T-cell (primary cell): ENCODE measurements at regions not wholly inside any gene's neighbourhood (a gene's known extent, or its start where the extent isn't known, plus 50 kb on each side); places are given as distances from the start of the nearest gene placed in this dataset.

Experiments
- ATAC-seq, 4 experiments: fragments of 200-7000 bp in 3 of 4; fragments of 150-1000 bp in 1 of 4; cut with Tn5 transposase; replicated peaks in 1 of 4; 1 replicate in 3 of 4; 2 replicates in 1 of 4; pipeline ENCODE4 v1.10.0; 2021; ENCODE audit warnings: moderate library complexity in 3 of 4, mild to moderate bottlenecking in 2 of 4, moderate number of reproducible peaks in 1 of 4
- CTCF ChIA-PET, 2 donors: fragments of 300-600 bp; sonication (Branson Sonifier 250); formaldehyde crosslinking; loops; one replicate each; lab custom pipeline; 2022; ENCODE audit warnings: antibody characterized with exemption in 2 of 2; lab: Charles Lee
- POLR2A ChIA-PET, 2 donors: fragments of 300-600 bp; sonication (Branson Sonifier 250); formaldehyde crosslinking; loops; one replicate each; lab custom pipeline; 2022; ENCODE audit warnings: antibody characterized with exemption in 2 of 2; lab: Charles Lee
- DNase-seq, 35 experiments: peaks; one replicate each; pipeline versions ENCODE4 v3.0.0 to v3.0.0-alpha.2; 2013 to 2023
- H3K27ac ChIP-seq: one replicate; pipeline ENCODE4 v1.5.1; 2013; ENCODE audit warnings: low read length
- H3K27me3 ChIP-seq, 2 experiments: replicated peaks in 1 of 2; 1 replicate in 1 of 2; 2 replicates in 1 of 2; pipeline versions ENCODE4 v1.6.1 to v1.7.0; 2013; ENCODE audit warnings: low read length in 1 of 2, mixed read lengths in 1 of 2; ENCODE audit not compliant: control insufficient read depth in 2 of 2, insufficient read depth in 2 of 2; ENCODE audit errors: extremely low read depth in 1 of 2
- H3K36me3 ChIP-seq, 2 donors: 1 replicate in 1 of 2; 2 replicates in 1 of 2; pipeline versions ENCODE4 v1.6.1 to v1.7.0; 2013; ENCODE audit warnings: low read length in 1 of 2; ENCODE audit not compliant: control insufficient read depth in 2 of 2, insufficient read depth in 1 of 2; ENCODE audit errors: extremely low read depth in 1 of 2
- H3K4me1 ChIP-seq, 2 experiments: 1 replicate in 1 of 2; 2 replicates in 1 of 2; pipeline versions ENCODE4 v1.6.1 to v1.7.0; 2013; ENCODE audit warnings: low read length in 2 of 2, mixed read lengths in 1 of 2; ENCODE audit not compliant: insufficient read depth in 2 of 2, control insufficient read depth in 1 of 2; ENCODE audit errors: extremely low read depth in 1 of 2
- H3K4me3 ChIP-seq, 2 donors: 1 replicate in 1 of 2; 2 replicates in 1 of 2; pipeline versions ENCODE4 v1.5.1 to v1.7.0; 2013; ENCODE audit warnings: mild to moderate bottlenecking in 2 of 2, low read length in 1 of 2, moderate library complexity in 1 of 2; ENCODE audit not compliant: control insufficient read depth in 1 of 2; ENCODE audit errors: extremely low read depth in 1 of 2
- H3K9me3 ChIP-seq: 2 replicates; pipeline ENCODE4 v1.7.0; 2013
- H3K27ac Mint-ChIP-seq, 2 donors: one replicate each; pipeline ENCODE4 v1.8.0; 2020 to 2021; ENCODE audit warnings: mild to moderate bottlenecking in 2 of 2, mixed read lengths in 2 of 2
- H3K27me3 Mint-ChIP-seq, 2 donors: one replicate each; pipeline ENCODE4 v1.8.0; 2021 to 2022; ENCODE audit warnings: mixed read lengths in 2 of 2
- H3K36me3 Mint-ChIP-seq: one replicate; pipeline ENCODE4 v1.8.0; 2021; ENCODE audit warnings: mixed read lengths
- H3K4me1 Mint-ChIP-seq, 3 donors: one replicate each; pipeline ENCODE4 v1.8.0; 2020 to 2022; ENCODE audit warnings: mixed read lengths in 3 of 3, mild to moderate bottlenecking in 1 of 3
- H3K4me3 Mint-ChIP-seq, 3 donors: one replicate each; pipeline ENCODE4 v1.8.0; 2020 to 2022; ENCODE audit warnings: mild to moderate bottlenecking in 3 of 3, mixed read lengths in 3 of 3, moderate library complexity in 3 of 3
- H3K9me3 Mint-ChIP-seq, 3 donors: one replicate each; pipeline ENCODE4 v1.8.0; 2020 to 2022; ENCODE audit warnings: mixed read lengths in 3 of 3
- WGBS: methylation state at CpG from one replicate; pipeline ENCODE4 v1.1.5; 2013; ENCODE audit warnings: missing lambda C conversion rate; ENCODE audit not compliant: insufficient coverage; 5-methylcytosine and 5-hydroxymethylcytosine counted together

GRCh38 chr1:214801191-214801590 lies 198.2 kb downstream of the CENPF start:
- peaks cover 0 to 5% of the 10 kb centered on the region in 2 donors for H3K27me3 Mint-ChIP-seq
- no peaks in the 10 kb centered on the region for H3K4me1 Mint-ChIP-seq
- H3K4me3 ChIP-seq, result no peak overlapping the region
- no peak overlapping the region for H3K27ac ChIP-seq
- no peaks in the 10 kb centered on the region for H3K36me3 ChIP-seq
- H3K27ac Mint-ChIP-seq, result no peak overlapping the region
- peaks cover 0 to 5% (median 2%) of the 10 kb centered on the region in 3 donors for H3K9me3 Mint-ChIP-seq
- H3K4me3 Mint-ChIP-seq, result no peak overlapping the region
- no peaks in the 10 kb centered on the region for H3K36me3 Mint-ChIP-seq
- no peaks in the 10 kb centered on the region for H3K9me3 ChIP-seq
- H3K4me1 ChIP-seq, result no peaks in the 10 kb centered on the region
- no CpG with 5 or more reads among the region's 1 CpG for WGBS
- CTCF ChIA-PET, result no interaction called here
- DNase-seq, result no peak
- POLR2A ChIA-PET, result no interaction called here
- no peaks in the 10 kb centered on the region for H3K27me3 ChIP-seq
- no peak for ATAC-seq

- H3K27me3 ChIP-seq, result no peaks in the 10 kb centered on the region
- DNase-seq (no peak), ATAC-seq (no peak)
- no peaks in the 10 kb centered on the region for H3K9me3 ChIP-seq
- H3K36me3 Mint-ChIP-seq, result no peaks in the 10 kb centered on the region
- no peaks in the 10 kb centered on the region for H3K4me1 Mint-ChIP-seq
- H3K27me3 Mint-ChIP-seq, result no peaks in the 10 kb centered on the region
- no peak overlapping the region for H3K4me3 Mint-ChIP-seq
- no peak overlapping the region for H3K27ac ChIP-seq
- POLR2A ChIA-PET, result interaction anchor here in 1 of 2 donors (0.8 kb wide), 1 partner anchor 1070 kb away, joined by 4 read pairs; no protein-coding TSS in a partner anchor
- H3K27ac Mint-ChIP-seq, result no peak overlapping the region
- H3K9me3 Mint-ChIP-seq, result peaks cover 4 to 16% (median 9%) of the 10 kb centered on the region in 3 donors
- no peaks in the 10 kb centered on the region for H3K4me1 ChIP-seq
- H3K36me3 ChIP-seq, result no peaks in the 10 kb centered on the region
- no peak overlapping the region for H3K4me3 ChIP-seq
- CTCF ChIA-PET, result no interaction called here
- no CpG with 5 or more reads among the region's 3 CpGs for WGBS
Observed at GRCh38 chr1:214808845-214809460, 206.0 kb downstream of the CENPF start.

GRCh38 chr1:214816603-214817002 lies 213.6 kb downstream of the CENPF start:
- Histone ChIP-seq H3K9me3 (no peaks in the 10 kb centered on the region), H3K27me3 (no peaks in the 10 kb centered on the region), H3K27ac (no peak overlapping the region), H3K4me3 (no peak overlapping the region), H3K4me1 (no peaks in the 10 kb centered on the region), H3K36me3 (no peaks in the 10 kb centered on the region)
- POLR2A ChIA-PET, result no interaction called here
- Mint-ChIP-seq H3K36me3 (no peaks in the 10 kb centered on the region), H3K9me3 (no peaks in the 10 kb centered on the region), H3K4me1 (no peaks in the 10 kb centered on the region), H3K27ac (no peak overlapping the region), H3K27me3 (no peaks in the 10 kb centered on the region), H3K4me3 (no peak overlapping the region)
- DNase-seq (no peak), ATAC-seq (no peak)
- CTCF ChIA-PET, result no interaction called here
- WGBS, result no CpG with 5 or more reads among the region's 2 CpGs

- Mint-ChIP-seq H3K36me3 (no peaks in the 10 kb centered on the region), H3K27me3 (peaks cover 0 to 2% of the 10 kb centered on the region in 2 donors), H3K4me1 (no peaks in the 10 kb centered on the region), H3K4me3 (no peak overlapping the region), H3K9me3 (peaks cover 0 to 14% (median 0%) of the 10 kb centered on the region in 3 donors), H3K27ac (no peak overlapping the region)
- H3K9me3 ChIP-seq, result no peaks in the 10 kb centered on the region
- 76% methylated on average over 10 of the region's 21 CpGs for WGBS
- DNase-seq (no peak), ATAC-seq (no peak)
- H3K4me1 ChIP-seq, result no peaks in the 10 kb centered on the region
- ChIA-PET POLR2A (no interaction called here), CTCF (no interaction called here)
- no peak overlapping the region for H3K4me3 ChIP-seq
- H3K27me3 ChIP-seq, result no peaks in the 10 kb centered on the region
- no peaks in the 10 kb centered on the region for H3K36me3 ChIP-seq
- no peak overlapping the region for H3K27ac ChIP-seq
Observed at GRCh38 chr1:214823311-214824117, 220.5 kb downstream of the CENPF start.

- Mint-ChIP-seq H3K27ac (no peak overlapping the region), H3K4me3 (no peak overlapping the region), H3K27me3 (peaks cover 0 to 2% of the 10 kb centered on the region in 2 donors), H3K36me3 (no peaks in the 10 kb centered on the region), H3K9me3 (peaks cover 0 to 19% (median 0%) of the 10 kb centered on the region in 3 donors), H3K4me1 (no peaks in the 10 kb centered on the region)
- WGBS, result no CpG with 5 or more reads among the region's 2 CpGs
- ChIA-PET POLR2A (no interaction called here), CTCF (no interaction called here)
- H3K4me3 ChIP-seq, result no peak overlapping the region
- no peaks in the 10 kb centered on the region for H3K4me1 ChIP-seq
- H3K27ac ChIP-seq, result no peak overlapping the region
- no peaks in the 10 kb centered on the region for H3K9me3 ChIP-seq
- H3K27me3 ChIP-seq, result no peaks in the 10 kb centered on the region
- H3K36me3 ChIP-seq, result no peaks in the 10 kb centered on the region
- ATAC-seq (no peak), DNase-seq (no peak)
Observed at GRCh38 chr1:214824763-214825162, 221.8 kb downstream of the CENPF start.

- H3K4me1 ChIP-seq, result no peaks in the 10 kb centered on the region
- H3K27ac Mint-ChIP-seq, result no peak overlapping the region
- H3K27me3 ChIP-seq, result no peaks in the 10 kb centered on the region
- H3K4me3 ChIP-seq, result no peak overlapping the region
- no peaks in the 10 kb centered on the region for H3K4me1 Mint-ChIP-seq
- no peaks in the 10 kb centered on the region for H3K36me3 Mint-ChIP-seq
- no peaks in the 10 kb centered on the region for H3K36me3 ChIP-seq
- peaks cover 0 to 19% (median 0%) of the 10 kb centered on the region in 3 donors for H3K9me3 Mint-ChIP-seq
- H3K27me3 Mint-ChIP-seq, result peaks cover 0 to 2% of the 10 kb centered on the region in 2 donors
- no peak overlapping the region for H3K4me3 Mint-ChIP-seq
- DNase-seq (no peak), ATAC-seq (no peak)
- WGBS, result 60% methylated on average over 1 of the region's 4 CpGs
- no peaks in the 10 kb centered on the region for H3K9me3 ChIP-seq
- ChIA-PET POLR2A (no interaction called here), CTCF (no interaction called here)
- H3K27ac ChIP-seq, result no peak overlapping the region
Observed at GRCh38 chr1:214826619-214827018, 223.6 kb downstream of the CENPF start.
